Mesendoderm (in vitro differentiated cells): ENCODE measurements at regions not wholly inside any gene's neighbourhood (a gene's known extent, or its start where the extent isn't known, plus 50 kb on each side); places are given as distances from the start of the nearest gene placed in this dataset.

Experiments
- DNase-seq: peaks from one replicate; pipeline ENCODE4 v3.0.0; 2013
- H2AK5ac ChIP-seq: 2 replicates; pipeline ENCODE4 v1.6.1; 2013; ENCODE audit warnings: low read length, inconsistent platforms
- H2BK120ac ChIP-seq: 2 replicates; pipeline ENCODE4 v1.6.1; 2013; ENCODE audit warnings: low read depth, mild to moderate bottlenecking, low read length, moderate library complexity, mixed read lengths
- H2BK15ac ChIP-seq: replicated peaks from 2 replicates; pipeline ENCODE4 v1.6.1; 2013; ENCODE audit warnings: low read depth, mild to moderate bottlenecking, moderate library complexity
- H2BK5ac ChIP-seq: 2 replicates; pipeline ENCODE4 v1.6.1; 2013; ENCODE audit warnings: low read length, inconsistent platforms
- H3K18ac ChIP-seq: 2 replicates; pipeline ENCODE4 v1.6.1; 2013; ENCODE audit warnings: mild to moderate bottlenecking, low read length, mixed read lengths
- H3K23ac ChIP-seq: one replicate; pipeline ENCODE4 v1.6.1; 2013; ENCODE audit warnings: low read length
- H3K27ac ChIP-seq: 2 replicates; pipeline ENCODE4 v1.5.1; 2013; ENCODE audit warnings: low read depth, mild to moderate bottlenecking, inconsistent platforms, low read length, moderate library complexity
- H3K27me3 ChIP-seq: 2 replicates; pipeline ENCODE4 v1.6.1; 2013; ENCODE audit warnings: low read length, control low read depth, mild to moderate bottlenecking, inconsistent platforms; ENCODE audit not compliant: insufficient read depth, poor library complexity
- H3K36me3 ChIP-seq: 2 replicates; pipeline ENCODE4 v1.6.1; 2013; ENCODE audit warnings: low read length, inconsistent platforms; ENCODE audit not compliant: control insufficient read depth, insufficient read depth
- H3K4ac ChIP-seq: one replicate; pipeline ENCODE4 v1.6.1; 2013; ENCODE audit warnings: low read depth, mild to moderate bottlenecking, low read length, moderate library complexity
- H3K4me1 ChIP-seq: 2 replicates; pipeline ENCODE4 v1.6.1; 2013; ENCODE audit warnings: low read depth, low read length, inconsistent platforms; ENCODE audit not compliant: control insufficient read depth
- H3K4me2 ChIP-seq: 2 replicates; pipeline ENCODE4 v1.6.1; 2013; ENCODE audit warnings: low read length
- H3K4me3 ChIP-seq: 2 replicates; pipeline ENCODE4 v1.5.1; 2013; ENCODE audit warnings: mild to moderate bottlenecking, low read length
- H3K56ac ChIP-seq: one replicate; pipeline ENCODE4 v1.6.1; 2013; ENCODE audit warnings: low read length
- H3K79me1 ChIP-seq: 2 replicates; pipeline ENCODE4 v1.6.1; 2013; ENCODE audit warnings: low read length, inconsistent platforms
- H3K79me2 ChIP-seq: 2 replicates; pipeline ENCODE4 v1.6.1; 2013; ENCODE audit warnings: mild to moderate bottlenecking, low read length; ENCODE audit not compliant: control insufficient read depth, insufficient read depth
- H3K9ac ChIP-seq: 2 replicates; pipeline ENCODE4 v1.6.1; 2013; ENCODE audit warnings: low read length, inconsistent platforms
- H4K5ac ChIP-seq: one replicate; pipeline ENCODE4 v1.6.1; 2013; ENCODE audit warnings: low read length
- H4K8ac ChIP-seq: one replicate; pipeline ENCODE4 v1.6.1; 2013; ENCODE audit warnings: low read depth, mild to moderate bottlenecking, control low read depth, low read length, moderate library complexity
- WGBS: extraction: QIAGEN DNeasy Blood & Tissue Kit; methylation state at CpG from one replicate; pipeline ENCODE4 v1.1.7; 2013; ENCODE audit warnings: low lambda C conversion rate, missing lambda C conversion rate; ENCODE audit not compliant: insufficient coverage; ENCODE audit errors: extremely low coverage; 5-methylcytosine and 5-hydroxymethylcytosine counted together

DNA sequence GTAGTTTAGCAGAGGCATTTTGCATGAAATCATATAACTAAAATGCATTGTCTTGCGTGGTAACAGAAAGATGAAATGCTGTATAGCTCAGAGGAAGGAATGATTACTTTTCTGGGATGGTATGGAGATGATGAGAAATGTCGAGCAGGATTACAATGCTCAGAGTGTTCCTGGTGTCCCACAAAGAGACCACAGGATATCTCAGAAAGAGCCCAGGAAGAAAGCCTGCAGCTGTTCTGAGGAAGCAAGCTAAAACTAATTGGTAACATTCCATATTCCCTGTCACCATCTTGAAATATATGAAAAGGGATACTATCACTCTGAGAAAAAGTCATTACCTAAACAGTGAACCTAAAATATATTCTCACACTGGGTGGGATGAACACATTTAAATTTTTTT is 233.1 kb downstream of the POU4F1 start:
- no peak overlapping the region for H3K23ac ChIP-seq
- no peaks in the 10 kb centered on the region for H3K79me2 ChIP-seq
- no peak overlapping the region for H2AK5ac ChIP-seq
- no peak overlapping the region for H3K9ac ChIP-seq
- DNase-seq, result no peak
- H4K5ac ChIP-seq, result no peak overlapping the region
- H3K79me1 ChIP-seq, result no peaks in the 10 kb centered on the region
- no peak overlapping the region for H3K56ac ChIP-seq
- WGBS, result no CpG with 5 or more reads among the region's 2 CpGs
- no peak overlapping the region for H2BK5ac ChIP-seq
- H3K4me2 ChIP-seq, result no peak overlapping the region
- no peak overlapping the region for H3K18ac ChIP-seq
- no peak overlapping the region for H3K4ac ChIP-seq
- no peak overlapping the region for H4K8ac ChIP-seq
- no peak overlapping the region for H3K27ac ChIP-seq
- no peaks in the 10 kb centered on the region for H3K27me3 ChIP-seq
- H3K4me3 ChIP-seq, result no peak overlapping the region
- H2BK120ac ChIP-seq, result no peak overlapping the region
- no peaks in the 10 kb centered on the region for H3K36me3 ChIP-seq
- H2BK15ac ChIP-seq, result no peak overlapping the region
- no peaks in the 10 kb centered on the region for H3K4me1 ChIP-seq

- Histone ChIP-seq H4K8ac (no peak overlapping the region), H3K4me3 (no peak overlapping the region), H3K9ac (no peak overlapping the region), H3K18ac (no peak overlapping the region), H3K4ac (no peak overlapping the region), H3K4me1 (no peaks in the 10 kb centered on the region), H4K5ac (no peak overlapping the region), H2BK5ac (no peak overlapping the region), H3K56ac (no peak overlapping the region), H3K79me2 (no peaks in the 10 kb centered on the region), H3K36me3 (no peaks in the 10 kb centered on the region), H3K27ac (no peak overlapping the region), H2BK120ac (no peak overlapping the region), H3K79me1 (no peaks in the 10 kb centered on the region), H3K4me2 (no peak overlapping the region), H3K23ac (no peak overlapping the region), H2BK15ac (no peak overlapping the region), H2AK5ac (no peak overlapping the region), H3K27me3 (no peaks in the 10 kb centered on the region)
- DNase-seq, result no peak
- WGBS, result no CpG with 5 or more reads among the region's 5 CpGs
These were observed 238.6 kb downstream of the POU4F1 start for GRCh38 chr13:78364711-78365110.

- no CpG with 5 or more reads among the region's 2 CpGs for WGBS
- Histone ChIP-seq H3K27me3 (no peaks in the 10 kb centered on the region), H4K5ac (no peak overlapping the region), H3K79me1 (no peaks in the 10 kb centered on the region), H3K36me3 (no peaks in the 10 kb centered on the region), H3K56ac (no peak overlapping the region), H3K4ac (no peak overlapping the region), H2AK5ac (no peak overlapping the region), H3K9ac (no peak overlapping the region), H2BK15ac (no peak overlapping the region), H3K79me2 (no peaks in the 10 kb centered on the region), H3K27ac (no peak overlapping the region), H3K4me3 (no peak overlapping the region), H3K18ac (no peak overlapping the region), H2BK120ac (no peak overlapping the region), H3K4me2 (no peak overlapping the region), H2BK5ac (no peak overlapping the region), H4K8ac (no peak overlapping the region), H3K4me1 (no peaks in the 10 kb centered on the region), H3K23ac (no peak overlapping the region)
- DNase-seq, result no peak
These were observed 262.3 kb downstream of the POU4F1 start for GRCh38 chr13:78341032-78341431.

- Histone ChIP-seq H3K18ac (no peak overlapping the region), H3K56ac (no peak overlapping the region), H2BK5ac (no peak overlapping the region), H3K27me3 (no peaks in the 10 kb centered on the region), H3K79me2 (no peaks in the 10 kb centered on the region), H3K4me3 (no peak overlapping the region), H3K4me1 (no peaks in the 10 kb centered on the region), H4K5ac (no peak overlapping the region), H2AK5ac (no peak overlapping the region), H2BK15ac (no peak overlapping the region), H3K9ac (no peak overlapping the region), H3K4me2 (no peak overlapping the region), H3K4ac (no peak overlapping the region), H2BK120ac (no peak overlapping the region), H3K36me3 (no peaks in the 10 kb centered on the region), H3K79me1 (no peaks in the 10 kb centered on the region), H3K27ac (no peak overlapping the region), H4K8ac (no peak overlapping the region), H3K23ac (no peak overlapping the region)
- DNase-seq, result no peak
- no CpG with 5 or more reads among the region's 2 CpGs for WGBS
These were observed 263.4 kb downstream of the POU4F1 start for GRCh38 chr13:78339927-78340326.

- no peak overlapping the region for H4K8ac ChIP-seq
- H2BK5ac ChIP-seq, result no peak overlapping the region
- H3K9ac ChIP-seq, result no peak overlapping the region
- H3K79me2 ChIP-seq, result no peaks in the 10 kb centered on the region
- no CpG with 5 or more reads among the region's 7 CpGs for WGBS
- peak; percentile 18 for DNase-seq
- H2BK120ac ChIP-seq, result no peak overlapping the region
- H3K56ac ChIP-seq, result no peak overlapping the region
- no peak overlapping the region for H4K5ac ChIP-seq
- H3K18ac ChIP-seq, result no peak overlapping the region
- H3K4ac ChIP-seq, result no peak overlapping the region
- H3K36me3 ChIP-seq, result no peaks in the 10 kb centered on the region
- no peak overlapping the region for H3K23ac ChIP-seq
- no peak overlapping the region for H3K4me2 ChIP-seq
- H2AK5ac ChIP-seq, result no peak overlapping the region
- H3K27ac ChIP-seq, result no peak overlapping the region
- no peaks in the 10 kb centered on the region for H3K79me1 ChIP-seq
- no peaks in the 10 kb centered on the region for H3K27me3 ChIP-seq
- H2BK15ac ChIP-seq, result no peak overlapping the region
- no peaks in the 10 kb centered on the region for H3K4me1 ChIP-seq
- no peak overlapping the region for H3K4me3 ChIP-seq
These were observed 269.3 kb downstream of the POU4F1 start for GRCh38 chr13:78334059-78334458.

DNA sequence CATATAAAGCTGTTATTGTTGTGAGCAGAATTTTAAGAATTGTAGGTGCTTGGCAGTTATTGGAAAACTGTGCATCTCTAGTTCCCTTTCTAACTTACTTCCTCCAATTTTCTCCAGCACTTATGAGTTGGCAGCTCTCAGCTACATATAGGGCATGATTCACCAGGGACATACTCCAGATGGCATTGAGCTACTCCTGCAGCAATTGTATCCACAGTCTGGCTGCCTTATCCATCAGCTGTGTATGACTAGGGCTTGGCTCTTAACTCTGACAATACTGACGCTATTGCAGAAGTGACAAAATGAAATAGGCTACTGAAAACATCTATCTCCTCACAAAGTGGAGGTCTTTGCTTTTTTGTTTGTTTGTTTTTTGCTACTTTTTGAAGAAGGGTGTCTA is 276.7 kb downstream of the POU4F1 start:
- Histone ChIP-seq H3K36me3 (no peaks in the 10 kb centered on the region), H3K23ac (no peak overlapping the region), H2BK120ac (no peak overlapping the region), H3K27me3 (no peaks in the 10 kb centered on the region), H3K4me3 (no peak overlapping the region), H3K9ac (no peak overlapping the region), H3K56ac (no peak overlapping the region), H2AK5ac (no peak overlapping the region), H3K4me1 (no peaks in the 10 kb centered on the region), H3K79me2 (no peaks in the 10 kb centered on the region), H3K4ac (no peak overlapping the region), H3K18ac (no peak overlapping the region), H3K27ac (no peak overlapping the region), H3K4me2 (no peak overlapping the region), H4K5ac (no peak overlapping the region), H2BK5ac (no peak overlapping the region), H4K8ac (no peak overlapping the region), H2BK15ac (no peak overlapping the region), H3K79me1 (no peaks in the 10 kb centered on the region)
- DNase-seq, result no peak
- WGBS, result no CpG with 5 or more reads among the region's 1 CpG
